ENCODE measurements at regions not wholly inside any gene's neighbourhood (a gene's known extent, or its start where the extent isn't known, plus 50 kb on each side); places are given as distances from the start of the nearest gene placed in this dataset.
A peak's percentile ranks its signal among the peaks of the same experiment; 100 is the strongest.

GRCh38 chr1:175863299-175864050, 120.1 kb upstream of the TNR start:
- Histone ChIP-seq H3K9me2 (replicated peaks; ENCODE audit: insufficient read depth) (no peaks in the 10 kb centered on the region), H3K27me3 (no peaks in the 10 kb centered on the region), H3K36me3 (replicated peaks; ENCODE audit: insufficient read depth, low read depth) (no peaks in the 10 kb centered on the region), H3K9me3 (ENCODE audit: low read depth) (no peaks in the 10 kb centered on the region), H3K4me3 (no peak overlapping the region), H3K4me2 (no peak overlapping the region), H3K27ac (no peak overlapping the region), H4K20me1 (ENCODE audit: insufficient read depth, poor library complexity, severe bottlenecking) (no peaks in the 10 kb centered on the region), H3K4me1 (ENCODE audit: insufficient read depth) (no peaks in the 10 kb centered on the region), H2AFZ (no peak overlapping the region), H3K79me2 (no peaks in the 10 kb centered on the region)
- no peak for DNase-seq (ENCODE audit: low spot score)
- TF ChIP-seq CTCF (IDR thresholded peaks at IDR 0.05; ENCODE audit: poor library complexity) (no peak), EZH2phosphoT487 (IDR thresholded peaks at IDR 0.05; ENCODE audit: low read depth, severe bottlenecking, unreplicated experiment) (no peak), EZH2 (IDR thresholded peaks at IDR 0.05; ENCODE audit: borderline replicate concordance) (no peak)
- WGBS (ENCODE audit: low lambda C conversion rate, missing lambda C conversion rate): 89% methylated on average over 14 of the region's 14 CpGs

GRCh38 chr1:175862408-175862807, 119.0 kb upstream of the TNR start:
- TF ChIP-seq CTCF (IDR thresholded peaks at IDR 0.05; ENCODE audit: poor library complexity) (no peak), EZH2 (IDR thresholded peaks at IDR 0.05; ENCODE audit: borderline replicate concordance) (no peak), EZH2phosphoT487 (IDR thresholded peaks at IDR 0.05; ENCODE audit: low read depth, severe bottlenecking, unreplicated experiment) (no peak)
- H2AFZ ChIP-seq: no peak overlapping the region

GRCh38 chr1:175861626-175862367, 118.4 kb upstream of the TNR start:
- no peaks in the 10 kb centered on the region for H3K79me2 ChIP-seq
- H3K9me2 ChIP-seq (replicated peaks; ENCODE audit: insufficient read depth): no peaks in the 10 kb centered on the region
- no peaks in the 10 kb centered on the region for H3K9me3 ChIP-seq (ENCODE audit: low read depth)
- H3K4me3 ChIP-seq: no peak overlapping the region
- no peak overlapping the region for H3K27ac ChIP-seq
- no peak overlapping the region for H2AFZ ChIP-seq
- no peak for DNase-seq (ENCODE audit: low spot score)
- no peaks in the 10 kb centered on the region for H3K27me3 ChIP-seq
- H3K4me1 ChIP-seq (ENCODE audit: insufficient read depth): no peaks in the 10 kb centered on the region
- WGBS (ENCODE audit: low lambda C conversion rate, missing lambda C conversion rate): 72% methylated on average over 8 of the region's 8 CpGs
- H4K20me1 ChIP-seq (ENCODE audit: insufficient read depth, poor library complexity, severe bottlenecking): no peaks in the 10 kb centered on the region
- H3K4me2 ChIP-seq: no peak overlapping the region
- no peaks in the 10 kb centered on the region for H3K36me3 ChIP-seq (replicated peaks; ENCODE audit: insufficient read depth, low read depth)
- TF ChIP-seq CTCF (IDR thresholded peaks at IDR 0.05; ENCODE audit: poor library complexity) (no peak), EZH2 (IDR thresholded peaks at IDR 0.05; ENCODE audit: borderline replicate concordance) (no peak), EZH2phosphoT487 (IDR thresholded peaks at IDR 0.05; ENCODE audit: low read depth, severe bottlenecking, unreplicated experiment) (no peak)

More at GRCh38 chr1:175862408-175862807, 119.0 kb upstream of the TNR start:
- WGBS (ENCODE audit: low lambda C conversion rate, missing lambda C conversion rate): 84% methylated on average over 3 of the region's 3 CpGs
- Histone ChIP-seq H3K9me3 (ENCODE audit: low read depth) (no peaks in the 10 kb centered on the region), H3K27me3 (no peaks in the 10 kb centered on the region), H3K79me2 (no peaks in the 10 kb centered on the region), H3K4me3 (no peak overlapping the region), H3K4me2 (no peak overlapping the region), H4K20me1 (ENCODE audit: insufficient read depth, poor library complexity, severe bottlenecking) (no peaks in the 10 kb centered on the region), H3K36me3 (replicated peaks; ENCODE audit: insufficient read depth, low read depth) (no peaks in the 10 kb centered on the region), H3K27ac (no peak overlapping the region), H3K9me2 (replicated peaks; ENCODE audit: insufficient read depth) (no peaks in the 10 kb centered on the region), H3K4me1 (ENCODE audit: insufficient read depth) (no peaks in the 10 kb centered on the region)
- peak; percentile 33 for DNase-seq (ENCODE audit: low spot score)

Measured in hepatocyte (in vitro differentiated cells).